ENCODE measurements at regions not wholly inside any gene's neighbourhood (a gene's known extent, or its start where the extent isn't known, plus 50 kb on each side); places are given as distances from the start of the nearest gene placed in this dataset.
"Not testable (repeated sequence)": the region's sequence is repeated elsewhere in the genome, so short reads cannot be mapped to it uniquely, and the experiment has no call there.

GRCh38 chr7:6975346-6975745, 149.3 kb upstream of the CCZ1B start:
- TF ChIP-seq, protein P1, sequence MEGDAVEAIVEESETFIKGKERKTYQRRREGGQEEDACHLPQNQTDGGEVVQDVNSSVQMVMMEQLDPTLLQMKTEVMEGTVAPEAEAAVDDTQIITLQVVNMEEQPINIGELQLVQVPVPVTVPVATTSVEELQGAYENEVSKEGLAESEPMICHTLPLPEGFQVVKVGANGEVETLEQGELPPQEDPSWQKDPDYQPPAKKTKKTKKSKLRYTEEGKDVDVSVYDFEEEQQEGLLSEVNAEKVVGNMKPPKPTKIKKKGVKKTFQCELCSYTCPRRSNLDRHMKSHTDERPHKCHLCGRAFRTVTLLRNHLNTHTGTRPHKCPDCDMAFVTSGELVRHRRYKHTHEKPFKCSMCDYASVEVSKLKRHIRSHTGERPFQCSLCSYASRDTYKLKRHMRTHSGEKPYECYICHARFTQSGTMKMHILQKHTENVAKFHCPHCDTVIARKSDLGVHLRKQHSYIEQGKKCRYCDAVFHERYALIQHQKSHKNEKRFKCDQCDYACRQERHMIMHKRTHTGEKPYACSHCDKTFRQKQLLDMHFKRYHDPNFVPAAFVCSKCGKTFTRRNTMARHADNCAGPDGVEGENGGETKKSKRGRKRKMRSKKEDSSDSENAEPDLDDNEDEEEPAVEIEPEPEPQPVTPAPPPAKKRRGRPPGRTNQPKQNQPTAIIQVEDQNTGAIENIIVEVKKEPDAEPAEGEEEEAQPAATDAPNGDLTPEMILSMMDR (IDR thresholded peaks at IDR 0.05) = not testable (repeated sequence)
- TF ChIP-seq POLR2A, POLR2AphosphoS5, EP300 (IDR thresholded peaks at IDR 0.05): not testable (repeated sequence)

Data from gastroesophageal sphincter (tissue), 3 donors.